Prostate gland (tissue), 2 donors: ENCODE measurements at regions not wholly inside any gene's neighbourhood (a gene's known extent, or its start where the extent isn't known, plus 50 kb on each side); places are given as distances from the start of the nearest gene placed in this dataset.

Experiments used
- DNase-seq: peaks from one replicate; pipeline ENCODE4 v3.0.0-alpha.2; 2019; ENCODE audit warnings: low spot score
- H3K27ac ChIP-seq, 2 donors: fragments of 200-600 bp; sonication (generic); 2 replicates each; pipeline ENCODE4 v1.5.1; 2017 to 2019
- H3K27me3 ChIP-seq: fragments of 200-600 bp; sonication (generic); replicated peaks from 2 replicates; pipeline ENCODE4 v1.5.1; 2019; ENCODE audit not compliant: insufficient read depth
- H3K36me3 ChIP-seq, 2 donors: fragments of 200-600 bp; sonication (generic); 1 replicate in 1 of 2; 2 replicates in 1 of 2; pipeline versions ENCODE4 v1.5.1 to v1.8.1; 2017 to 2019
- H3K4me1 ChIP-seq: fragments of 200-600 bp; sonication (generic); replicated peaks from 2 replicates; pipeline ENCODE4 v1.5.1; 2019
- H3K4me3 ChIP-seq, 2 donors: fragments of 200-600 bp; sonication (generic); 2 replicates each; pipeline ENCODE4 v1.5.1; 2017 to 2019
- H3K9me3 ChIP-seq: fragments of 200-600 bp; sonication (generic); 2 replicates; pipeline ENCODE4 v1.5.1; 2017
- POLR2A ChIP-seq: fragments of 450-650 bp; IDR thresholded peaks from one replicate; pipeline ENCODE4 v1.6.1; 2016; ENCODE audit warnings: antibody characterized with exemption, mild to moderate bottlenecking
- POLR2AphosphoS5 ChIP-seq: sonication (generic); formaldehyde crosslinking; IDR thresholded peaks from one replicate; pipeline ENCODE4 v1.6.1; 2017; ENCODE audit warnings: antibody characterized with exemption
- WGBS: methylation state at CpG from one replicate; pipeline ENCODE4 v1.1.5; 2018; 5-methylcytosine and 5-hydroxymethylcytosine counted together
- intact Hi-C: fragments of 100-400 bp; cut with DNase I; formaldehyde crosslinking; loops from one replicate; pipeline ENCODE4 v1.14.2; 2022
- TF ChIP-seq, protein P1 (sequence below), 4 experiments: fragments of 200-600 bp in 2 of 4; fragments of 450-650 bp in 2 of 4; sonication (generic) in 2 of 4; IDR thresholded peaks; 1 replicate in 3 of 4; 2 replicates in 1 of 4; pipeline ENCODE4 v1.5.1; 2016 to 2019; ENCODE audit warnings: antibody characterized with exemption in 4 of 4, mild to moderate bottlenecking in 2 of 4, moderate library complexity in 2 of 4

DNA sequence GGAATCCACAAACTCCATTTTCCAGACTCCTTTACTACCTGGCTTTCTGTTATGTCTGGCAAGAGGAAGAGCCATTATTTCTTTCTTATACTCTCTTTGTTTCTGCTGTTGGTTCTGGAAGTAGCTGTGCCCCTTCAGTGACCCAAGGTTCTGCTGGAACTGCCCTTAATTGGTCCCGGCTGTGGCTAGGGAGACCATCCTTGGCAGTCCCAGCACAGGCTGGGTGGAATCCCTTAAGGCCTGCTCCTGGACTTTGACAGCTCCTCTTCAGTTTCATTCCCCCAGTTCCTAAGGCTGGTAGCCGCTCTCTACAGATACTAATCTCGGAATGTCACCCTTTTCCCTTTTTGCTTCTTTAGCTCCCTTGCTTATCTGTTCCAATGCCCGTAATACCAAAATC is 81.9 kb upstream of the GLIS3 start:
- Histone ChIP-seq H3K4me3 (no peak overlapping the region), H3K27ac (no peak overlapping the region), H3K36me3 (no peaks in the 10 kb centered on the region), H3K9me3 (no peaks in the 10 kb centered on the region), H3K4me1 (no peaks in the 10 kb centered on the region), H3K27me3 (no peaks in the 10 kb centered on the region)
- TF ChIP-seq, protein P1, sequence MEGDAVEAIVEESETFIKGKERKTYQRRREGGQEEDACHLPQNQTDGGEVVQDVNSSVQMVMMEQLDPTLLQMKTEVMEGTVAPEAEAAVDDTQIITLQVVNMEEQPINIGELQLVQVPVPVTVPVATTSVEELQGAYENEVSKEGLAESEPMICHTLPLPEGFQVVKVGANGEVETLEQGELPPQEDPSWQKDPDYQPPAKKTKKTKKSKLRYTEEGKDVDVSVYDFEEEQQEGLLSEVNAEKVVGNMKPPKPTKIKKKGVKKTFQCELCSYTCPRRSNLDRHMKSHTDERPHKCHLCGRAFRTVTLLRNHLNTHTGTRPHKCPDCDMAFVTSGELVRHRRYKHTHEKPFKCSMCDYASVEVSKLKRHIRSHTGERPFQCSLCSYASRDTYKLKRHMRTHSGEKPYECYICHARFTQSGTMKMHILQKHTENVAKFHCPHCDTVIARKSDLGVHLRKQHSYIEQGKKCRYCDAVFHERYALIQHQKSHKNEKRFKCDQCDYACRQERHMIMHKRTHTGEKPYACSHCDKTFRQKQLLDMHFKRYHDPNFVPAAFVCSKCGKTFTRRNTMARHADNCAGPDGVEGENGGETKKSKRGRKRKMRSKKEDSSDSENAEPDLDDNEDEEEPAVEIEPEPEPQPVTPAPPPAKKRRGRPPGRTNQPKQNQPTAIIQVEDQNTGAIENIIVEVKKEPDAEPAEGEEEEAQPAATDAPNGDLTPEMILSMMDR (IDR thresholded peaks at IDR 0.05) = no peak
- no peak for TF ChIP-seq POLR2AphosphoS5
- TF ChIP-seq POLR2A = no peak
- no peak for DNase-seq
- intact Hi-C loops = loop anchor here (5.0 kb wide), 1 partner anchor 361 kb away; the partner anchor contains the start of gene AK3
- 78% methylated on average over 4 of the region's 4 CpGs for WGBS

DNA sequence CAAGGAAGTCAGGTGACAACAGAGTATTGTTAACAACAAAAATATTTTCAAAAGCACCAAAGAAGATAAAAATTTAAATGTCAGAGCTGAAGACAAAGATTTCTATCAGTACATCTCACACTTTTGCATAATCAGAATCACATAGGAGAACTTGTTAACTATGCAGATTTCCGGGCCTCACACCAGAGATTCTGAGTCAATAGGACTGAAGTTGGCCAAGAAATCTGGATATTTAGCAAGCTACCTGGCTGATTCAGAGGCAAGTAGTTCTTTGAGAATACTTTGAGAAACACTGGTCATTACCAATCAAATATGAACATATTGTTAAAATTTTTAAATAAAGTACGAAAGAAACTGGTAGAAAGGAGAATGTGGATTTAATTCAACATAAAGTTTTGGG is 80.5 kb upstream of the GLIS3 start:
- H3K4me1 ChIP-seq = no peaks in the 10 kb centered on the region
- H3K27ac ChIP-seq = no peak overlapping the region
- no peaks in the 10 kb centered on the region for H3K27me3 ChIP-seq
- intact Hi-C loops = loop anchor here (5.0 kb wide), 1 partner anchor 362 kb away; the partner anchor contains the start of gene AK3
- DNase-seq = no peak
- no peak overlapping the region for H3K4me3 ChIP-seq
- H3K9me3 ChIP-seq = no peaks in the 10 kb centered on the region
- 92% methylated on average over 2 of the region's 2 CpGs for WGBS
- no peaks in the 10 kb centered on the region for H3K36me3 ChIP-seq
- TF ChIP-seq POLR2AphosphoS5 (no peak), POLR2A (no peak)
- TF ChIP-seq, protein P1 (IDR thresholded peaks at IDR 0.05) = no peak

DNA sequence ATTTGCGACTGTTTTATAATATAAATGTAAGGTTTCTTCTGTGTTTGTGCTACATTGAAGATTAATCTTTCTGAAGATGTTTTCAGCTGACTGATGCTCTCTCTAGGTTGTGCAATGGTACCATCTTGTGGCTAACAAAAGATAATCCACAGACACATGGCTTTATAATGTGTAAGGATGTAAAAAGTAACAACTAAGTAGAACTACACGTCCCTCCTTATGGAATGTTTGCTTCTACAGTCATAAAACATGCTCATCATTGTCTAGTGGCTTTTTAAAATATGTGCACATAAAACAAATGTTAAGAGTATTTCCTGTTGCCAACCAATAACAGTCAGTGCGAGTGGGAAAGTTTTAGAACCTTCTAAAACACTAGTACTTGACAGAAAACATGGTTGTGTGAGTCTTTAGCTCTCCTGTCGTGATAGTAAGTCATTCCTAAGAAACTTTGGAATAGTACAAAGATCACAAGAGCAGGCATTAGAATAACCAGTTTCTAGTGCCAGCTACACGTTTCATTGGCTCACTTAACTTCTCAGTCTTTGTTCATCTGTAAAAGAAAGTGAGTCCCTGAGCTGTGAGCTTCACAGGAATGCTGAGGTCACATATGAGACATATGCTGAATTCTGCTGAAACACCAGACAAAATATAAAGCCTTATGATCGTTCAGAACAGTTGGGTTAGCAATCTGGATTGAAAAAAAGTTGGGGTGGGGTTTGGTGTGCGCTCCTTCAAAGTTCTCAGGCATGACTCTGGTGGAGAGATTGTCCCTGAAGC is 75.7 kb upstream of the GLIS3 start:
- H3K9me3 ChIP-seq = no peaks in the 10 kb centered on the region
- 21% methylated on average over 7 of the region's 7 CpGs for WGBS
- H3K4me3 ChIP-seq = no peak overlapping the region
- DNase-seq = peak; percentile 7
- TF ChIP-seq, protein P1 (IDR thresholded peaks at IDR 0.05) = peak in 3 of 4 experiments; percentile 54 to 71 (median 61)
- TF ChIP-seq POLR2A (no peak), POLR2AphosphoS5 (peak; percentile 54)
- H3K27me3 ChIP-seq = no peaks in the 10 kb centered on the region
- H3K27ac ChIP-seq = peak overlapping the region in 1 of 2 donors; percentile 7
- no peaks in the 10 kb centered on the region for H3K36me3 ChIP-seq
- no peaks in the 10 kb centered on the region for H3K4me1 ChIP-seq
- intact Hi-C loops = loop anchor here (10.0 kb wide), 2 partner anchors 61 to 1521 kb away; no protein-coding TSS in a partner anchor

DNA sequence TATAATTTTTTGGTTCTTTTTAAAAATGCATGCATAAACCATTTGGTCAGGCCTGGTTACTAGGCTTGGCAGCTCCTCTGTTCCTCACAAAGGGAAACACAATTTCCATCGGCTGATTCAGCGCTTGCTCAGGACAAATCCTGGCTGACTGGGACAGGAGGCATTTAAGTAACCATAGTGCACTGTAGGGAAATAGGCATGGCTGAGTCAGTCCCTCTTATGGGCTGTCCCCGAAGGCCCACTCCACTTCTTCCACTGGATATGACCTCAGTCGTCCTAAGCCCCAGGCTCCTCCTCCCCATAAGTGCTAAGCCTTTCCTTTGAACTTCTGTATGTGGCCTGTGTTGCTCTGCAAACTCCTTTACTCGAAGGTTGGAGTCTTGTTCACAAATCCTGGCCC is 71.2 kb upstream of the GLIS3 start:
- intact Hi-C loops = loop anchor here (10.0 kb wide), 2 partner anchors 56 to 1516 kb away; no protein-coding TSS in a partner anchor
- no peak for TF ChIP-seq POLR2AphosphoS5
- TF ChIP-seq, protein P1 (IDR thresholded peaks at IDR 0.05) = no peak
- no peak for TF ChIP-seq POLR2A
- WGBS = 77% methylated on average over 5 of the region's 5 CpGs

More for the DNA sequence above, 71.2 kb upstream of the GLIS3 start:
- Histone ChIP-seq H3K27ac (no peak overlapping the region), H3K4me3 (no peak overlapping the region), H3K36me3 (no peaks in the 10 kb centered on the region), H3K4me1 (no peaks in the 10 kb centered on the region), H3K27me3 (no peaks in the 10 kb centered on the region), H3K9me3 (no peaks in the 10 kb centered on the region)
- no peak for DNase-seq
